Stimulated activated memory B cell treated with anti-CD40 and anti-IgM and Interleukin-4, amounts not matched to agents 10 μg/mL and 1 μg/mL and 100 μg/mL, for 72 hours (primary cell): ENCODE measurements at regions not wholly inside any gene's neighbourhood (a gene's known extent, or its start where the extent isn't known, plus 50 kb on each side); places are given as distances from the start of the nearest gene placed in this dataset.
"Not testable (repeated sequence)": the region's sequence is repeated elsewhere in the genome, so short reads cannot be mapped to it uniquely, and the experiment has no call there.

Experiments used
- ATAC-seq: fragments of 150-1000 bp; cut with Tn5 transposase; 2 replicates; pipeline ENCODE4 v1.10.0; 2021
- H3K27ac Mint-ChIP-seq: one replicate; pipeline ENCODE4 v1.8.0; 2022; ENCODE audit warnings: mild to moderate bottlenecking, mixed read lengths
- H3K27me3 Mint-ChIP-seq: one replicate; pipeline ENCODE4 v1.8.0; 2022; ENCODE audit warnings: mixed read lengths
- H3K36me3 Mint-ChIP-seq: one replicate; pipeline ENCODE4 v1.8.0; 2022; ENCODE audit warnings: mixed read lengths
- H3K4me1 Mint-ChIP-seq: one replicate; pipeline ENCODE4 v1.8.0; 2022; ENCODE audit warnings: mixed read lengths
- H3K4me3 Mint-ChIP-seq: one replicate; pipeline ENCODE4 v1.8.0; 2022; ENCODE audit warnings: mild to moderate bottlenecking, moderate library complexity, mixed read lengths
- H3K9me3 Mint-ChIP-seq: one replicate; pipeline ENCODE4 v1.8.0; 2022; ENCODE audit warnings: mixed read lengths

GRCh38 chr6:74283532-74283931 lies 587.5 kb downstream of the CD109 start:
- no peak for ATAC-seq
- H3K4me3 Mint-ChIP-seq: no peak overlapping the region

GRCh38 chr6:74282143-74282689 lies 586.2 kb downstream of the CD109 start:
- H3K9me3 Mint-ChIP-seq: peaks cover 6% of the 10 kb centered on the region
- H3K4me3 Mint-ChIP-seq: no peak overlapping the region
- no peak overlapping the region for H3K27ac Mint-ChIP-seq
- H3K27me3 Mint-ChIP-seq: no peaks in the 10 kb centered on the region
- no peaks in the 10 kb centered on the region for H3K4me1 Mint-ChIP-seq
- H3K36me3 Mint-ChIP-seq: no peaks in the 10 kb centered on the region
- no peak for ATAC-seq

More at GRCh38 chr6:74283532-74283931, 587.5 kb downstream of the CD109 start:
- Mint-ChIP-seq H3K4me1 (no peaks in the 10 kb centered on the region), H3K36me3 (no peaks in the 10 kb centered on the region), H3K27me3 (no peaks in the 10 kb centered on the region), H3K27ac (no peak overlapping the region), H3K9me3 (peaks cover 6% of the 10 kb centered on the region)

- H3K27ac Mint-ChIP-seq: no peak overlapping the region
- H3K9me3 Mint-ChIP-seq: peaks cover 6% of the 10 kb centered on the region
- H3K4me1 Mint-ChIP-seq: no peaks in the 10 kb centered on the region
- no peaks in the 10 kb centered on the region for H3K27me3 Mint-ChIP-seq
- no peak overlapping the region for H3K4me3 Mint-ChIP-seq
- no peak for ATAC-seq
- H3K36me3 Mint-ChIP-seq: no peaks in the 10 kb centered on the region
Measured at GRCh38 chr6:74280130-74280692, 584.2 kb downstream of the CD109 start.

GRCh38 chr6:74277777-74278186 lies 581.8 kb downstream of the CD109 start:
- H3K36me3 Mint-ChIP-seq: no peaks in the 10 kb centered on the region
- H3K4me3 Mint-ChIP-seq: no peak overlapping the region
- no peak overlapping the region for H3K27ac Mint-ChIP-seq
- no peaks in the 10 kb centered on the region for H3K4me1 Mint-ChIP-seq
- peaks cover 6% of the 10 kb centered on the region for H3K9me3 Mint-ChIP-seq
- ATAC-seq: no peak
- no peaks in the 10 kb centered on the region for H3K27me3 Mint-ChIP-seq

DNA sequence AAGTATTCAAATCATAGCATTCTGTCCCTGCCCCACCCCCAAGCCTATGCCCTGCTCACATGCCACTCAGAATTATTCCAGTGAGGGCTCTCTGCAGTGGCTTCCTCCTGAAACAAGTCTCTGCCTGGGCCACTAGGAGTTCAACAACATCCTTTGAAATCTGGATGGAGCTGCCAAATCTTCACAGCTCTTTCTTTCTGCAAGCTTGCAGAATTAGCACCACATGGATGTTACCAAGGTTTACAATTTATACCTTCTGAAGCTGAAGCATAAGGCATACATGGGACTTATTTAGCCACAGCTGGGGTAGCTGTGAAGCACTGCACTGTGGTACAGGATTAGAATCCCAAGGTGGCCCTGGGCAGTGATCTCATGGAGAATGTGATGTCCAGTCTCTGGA lies 577.5 kb downstream of the CD109 start:
- peaks cover 7% of the 10 kb centered on the region for H3K9me3 Mint-ChIP-seq
- no peak for ATAC-seq
- no peaks in the 10 kb centered on the region for H3K36me3 Mint-ChIP-seq
- no peak overlapping the region for H3K27ac Mint-ChIP-seq
- no peaks in the 10 kb centered on the region for H3K4me1 Mint-ChIP-seq
- no peak overlapping the region for H3K4me3 Mint-ChIP-seq
- H3K27me3 Mint-ChIP-seq: no peaks in the 10 kb centered on the region

GRCh38 chr6:74269600-74269858 lies 573.5 kb downstream of the CD109 start:
- ATAC-seq: no peak
- H3K27me3 Mint-ChIP-seq: no peaks in the 10 kb centered on the region
- H3K27ac Mint-ChIP-seq: no peak overlapping the region
- no peaks in the 10 kb centered on the region for H3K36me3 Mint-ChIP-seq
- no peaks in the 10 kb centered on the region for H3K4me1 Mint-ChIP-seq
- H3K4me3 Mint-ChIP-seq: no peak overlapping the region
- H3K9me3 Mint-ChIP-seq: peaks cover 7% of the 10 kb centered on the region

DNA sequence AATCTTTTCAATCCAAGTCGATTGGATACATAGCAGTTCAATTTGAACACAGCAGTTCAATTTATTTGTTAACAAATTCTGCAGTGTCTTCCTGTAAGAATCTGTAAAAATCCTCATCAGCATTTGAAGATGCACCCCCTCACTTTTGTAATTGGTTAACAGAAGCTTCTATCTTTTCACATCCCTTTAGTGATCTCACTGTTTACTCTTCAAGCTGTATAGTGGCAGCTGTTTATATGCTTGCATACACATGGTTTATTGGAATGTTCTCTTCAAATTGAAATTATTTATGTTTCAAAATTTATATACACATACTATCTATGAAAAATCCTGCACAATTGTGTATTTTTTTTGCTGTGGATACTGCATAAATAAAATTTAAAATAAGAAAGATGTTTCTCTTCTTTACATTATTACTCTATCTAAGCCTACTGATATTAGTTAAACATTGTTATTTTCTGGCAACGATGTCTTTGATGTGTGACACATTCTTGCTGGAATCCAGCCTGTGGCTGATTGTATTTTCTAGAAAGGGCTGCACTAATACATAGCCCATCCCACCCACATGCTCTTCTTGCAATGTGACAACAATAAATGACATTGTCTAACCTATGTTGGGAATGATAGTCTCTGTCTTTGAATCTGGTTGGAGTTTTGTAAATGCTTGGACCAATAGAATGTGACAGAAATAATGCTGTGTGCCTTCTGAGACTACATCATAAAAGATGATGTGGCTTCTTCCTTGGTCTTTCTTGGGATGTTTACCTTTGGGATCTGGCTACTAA lies 573.0 kb downstream of the CD109 start:
- no peaks in the 10 kb centered on the region for H3K36me3 Mint-ChIP-seq
- H3K4me3 Mint-ChIP-seq: no peak overlapping the region
- ATAC-seq: no peak
- peaks cover 4% of the 10 kb centered on the region for H3K9me3 Mint-ChIP-seq
- H3K4me1 Mint-ChIP-seq: no peaks in the 10 kb centered on the region
- H3K27ac Mint-ChIP-seq: no peak overlapping the region
- H3K27me3 Mint-ChIP-seq: no peaks in the 10 kb centered on the region

DNA sequence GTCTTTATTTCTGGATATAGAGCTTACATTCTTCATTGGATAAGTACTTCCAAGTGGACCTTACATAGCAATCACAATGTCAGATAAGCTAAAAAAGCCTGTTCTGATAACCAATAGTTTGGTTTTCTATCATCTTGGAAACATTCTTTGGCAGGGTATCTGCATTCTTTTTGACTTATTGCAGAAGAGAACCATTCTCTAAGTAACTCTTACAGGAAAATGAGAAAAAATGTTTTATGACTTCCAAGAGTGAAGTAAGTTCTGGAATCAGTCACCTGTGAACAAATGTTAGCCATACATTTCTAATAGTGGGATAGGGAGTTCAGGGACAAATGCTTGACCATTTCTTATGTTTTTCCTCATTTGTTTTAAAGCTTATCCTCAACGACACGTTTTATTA lies 564.0 kb downstream of the CD109 start:
- ATAC-seq: no peak
- Mint-ChIP-seq H3K9me3 (peaks cover 3% of the 10 kb centered on the region), H3K27ac (no peak overlapping the region), H3K36me3 (no peaks in the 10 kb centered on the region), H3K4me3 (no peak overlapping the region), H3K4me1 (no peaks in the 10 kb centered on the region), H3K27me3 (no peaks in the 10 kb centered on the region)

GRCh38 chr6:74256781-74257180 lies 560.8 kb downstream of the CD109 start:
- no peaks in the 10 kb centered on the region for H3K4me1 Mint-ChIP-seq
- H3K36me3 Mint-ChIP-seq: no peaks in the 10 kb centered on the region
- no peak overlapping the region for H3K4me3 Mint-ChIP-seq
- H3K27ac Mint-ChIP-seq: no peak overlapping the region
- H3K9me3 Mint-ChIP-seq: peaks cover 3% of the 10 kb centered on the region
- ATAC-seq: no peak
- H3K27me3 Mint-ChIP-seq: no peaks in the 10 kb centered on the region

GRCh38 chr6:74256381-74256780 lies 560.4 kb downstream of the CD109 start:
- ATAC-seq: no peak
- Mint-ChIP-seq H3K4me1 (no peaks in the 10 kb centered on the region), H3K4me3 (no peak overlapping the region), H3K9me3 (peaks cover 3% of the 10 kb centered on the region), H3K36me3 (no peaks in the 10 kb centered on the region), H3K27me3 (no peaks in the 10 kb centered on the region), H3K27ac (no peak overlapping the region)

GRCh38 chr6:74255007-74255406 lies 559.0 kb downstream of the CD109 start:
- not testable (repeated sequence) for H3K4me3 Mint-ChIP-seq, H3K9me3 Mint-ChIP-seq, H3K4me1 Mint-ChIP-seq, ATAC-seq, H3K27me3 Mint-ChIP-seq, H3K36me3 Mint-ChIP-seq, H3K27ac Mint-ChIP-seq

- not testable (repeated sequence) for H3K27ac Mint-ChIP-seq, H3K27me3 Mint-ChIP-seq, H3K4me3 Mint-ChIP-seq, H3K4me1 Mint-ChIP-seq, H3K9me3 Mint-ChIP-seq, H3K36me3 Mint-ChIP-seq, ATAC-seq
Measured at GRCh38 chr6:74254147-74254546, 558.1 kb downstream of the CD109 start.

DNA sequence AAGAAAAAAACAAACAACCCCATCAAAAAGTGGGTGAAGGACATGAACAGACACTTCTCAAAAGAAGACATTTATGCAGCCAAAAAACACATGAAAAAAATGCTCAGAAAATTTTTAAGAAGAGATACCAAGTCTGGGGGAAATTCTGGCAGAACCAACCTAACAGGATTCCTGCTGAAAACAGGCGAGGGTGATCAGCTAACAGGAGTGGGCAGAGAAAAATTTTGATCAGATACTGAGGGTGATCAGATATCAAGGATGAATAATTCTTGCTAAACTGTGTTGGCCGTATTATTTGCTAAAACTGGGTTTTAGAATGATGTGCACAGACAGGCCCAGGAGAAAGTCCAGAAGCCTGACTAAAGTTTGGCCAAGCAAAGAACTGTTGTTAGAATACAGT lies 557.3 kb downstream of the CD109 start:
- Mint-ChIP-seq H3K4me3 (no peak overlapping the region), H3K36me3 (no peaks in the 10 kb centered on the region), H3K27ac (no peak overlapping the region), H3K9me3 (peaks cover 3% of the 10 kb centered on the region), H3K4me1 (no peaks in the 10 kb centered on the region), H3K27me3 (no peaks in the 10 kb centered on the region)
- ATAC-seq: no peak

DNA sequence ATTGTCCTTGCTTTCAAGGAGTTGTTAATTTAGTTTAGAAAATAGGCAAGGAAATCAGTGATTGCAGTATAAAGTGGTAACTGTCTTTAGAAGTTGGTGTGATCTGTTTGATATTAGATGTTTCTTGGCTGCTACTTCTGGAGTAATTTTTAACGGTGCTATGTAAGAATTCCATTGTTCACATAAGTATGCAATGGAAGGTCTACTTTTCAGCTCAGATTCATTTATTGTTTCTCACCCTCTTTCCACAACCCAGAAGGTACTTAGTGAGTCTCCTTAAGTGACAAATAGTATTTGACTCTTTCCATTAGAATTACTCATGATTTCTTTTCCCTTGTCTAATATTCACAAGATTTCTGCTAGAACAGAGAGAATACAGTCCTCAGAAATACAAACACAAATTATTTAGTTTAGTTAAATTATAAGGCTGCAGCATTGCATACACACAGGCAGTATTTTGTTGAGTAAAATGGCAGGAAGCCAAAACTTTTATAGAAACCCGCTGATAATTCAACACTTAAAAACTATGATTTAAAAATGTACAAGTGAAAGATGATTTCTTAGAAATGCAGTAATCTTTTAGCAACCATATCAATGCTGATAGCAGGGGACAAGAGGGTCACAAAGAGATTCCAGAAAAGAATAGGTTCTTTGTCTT lies 554.3 kb downstream of the CD109 start:
- ATAC-seq: no peak
- Mint-ChIP-seq H3K4me3 (no peak overlapping the region), H3K9me3 (no peaks in the 10 kb centered on the region), H3K27ac (no peak overlapping the region), H3K36me3 (no peaks in the 10 kb centered on the region), H3K27me3 (no peaks in the 10 kb centered on the region), H3K4me1 (no peaks in the 10 kb centered on the region)

DNA sequence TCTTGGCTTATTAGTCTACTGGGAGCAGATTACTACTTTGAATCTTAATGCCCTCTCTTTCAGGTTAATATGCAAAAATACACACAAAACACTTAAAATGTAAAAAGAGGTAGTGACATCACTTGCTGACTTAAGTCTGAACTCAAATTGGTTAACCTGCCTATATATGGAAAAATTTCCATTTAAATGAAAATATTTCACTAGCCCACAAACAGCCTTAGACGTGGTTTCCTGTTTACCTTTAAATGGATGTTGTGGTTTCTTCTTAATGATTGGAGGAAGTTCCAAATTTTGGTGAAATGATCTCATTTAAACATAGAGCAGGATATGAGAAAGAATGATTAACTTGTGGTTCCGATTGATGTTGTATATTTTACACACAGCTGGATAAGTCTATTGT lies 553.7 kb downstream of the CD109 start:
- no peak for ATAC-seq
- H3K4me1 Mint-ChIP-seq: no peaks in the 10 kb centered on the region
- H3K9me3 Mint-ChIP-seq: no peaks in the 10 kb centered on the region
- H3K27me3 Mint-ChIP-seq: no peaks in the 10 kb centered on the region
- H3K36me3 Mint-ChIP-seq: no peaks in the 10 kb centered on the region
- no peak overlapping the region for H3K4me3 Mint-ChIP-seq
- H3K27ac Mint-ChIP-seq: no peak overlapping the region

DNA sequence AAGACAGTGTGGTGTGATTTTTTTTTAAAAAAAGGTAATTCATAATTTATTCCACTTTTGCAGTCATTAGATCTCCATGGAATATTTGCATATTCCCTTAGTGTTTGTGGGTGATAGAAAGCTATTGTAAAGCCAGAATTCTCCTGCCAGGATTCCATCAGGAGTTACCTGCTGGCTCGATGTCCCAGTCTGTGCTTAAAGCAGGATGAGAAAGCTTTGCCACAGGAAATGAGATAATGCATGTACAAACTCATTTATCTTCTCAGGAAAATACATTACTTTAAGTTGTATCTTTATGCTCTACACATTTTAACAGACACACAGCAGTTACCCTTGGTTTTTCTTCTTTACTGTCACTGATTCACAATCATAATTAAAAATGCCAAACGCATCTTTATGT lies 553.0 kb downstream of the CD109 start:
- Mint-ChIP-seq H3K9me3 (no peaks in the 10 kb centered on the region), H3K36me3 (no peaks in the 10 kb centered on the region), H3K27ac (no peak overlapping the region), H3K27me3 (no peaks in the 10 kb centered on the region), H3K4me3 (no peak overlapping the region), H3K4me1 (no peaks in the 10 kb centered on the region)
- no peak for ATAC-seq
